GM23248 (cell line): ENCODE measurements at regions not wholly inside any gene's neighbourhood (a gene's known extent, or its start where the extent isn't known, plus 50 kb on each side); places are given as distances from the start of the nearest gene placed in this dataset.

Experiments
- EZH2 ChIP-seq: fragments of 200-600 bp; sonication (generic); IDR thresholded peaks from 2 replicates; pipeline ENCODE4 v1.6.1; 2018; ENCODE audit warnings: antibody characterized with exemption, mild to moderate bottlenecking; ENCODE audit not compliant: insufficient read depth, poor library complexity, severe bottlenecking
- EZH2phosphoT487 ChIP-seq: fragments of 200-600 bp; sonication (generic); IDR thresholded peaks from 2 replicates; pipeline ENCODE4 v1.6.1; 2018; ENCODE audit warnings: antibody characterized with exemption, moderate library complexity, mild to moderate bottlenecking, low read depth; ENCODE audit not compliant: insufficient read depth

GRCh38 chr7:116150588-116150987, 59.8 kb upstream of the TES start:
- TF ChIP-seq EZH2: no peak
- TF ChIP-seq EZH2phosphoT487: no peak
